GM19351 (cell line): ENCODE measurements at regions not wholly inside any gene's neighbourhood (a gene's known extent, or its start where the extent isn't known, plus 50 kb on each side); places are given as distances from the start of the nearest gene placed in this dataset.

ENCODE experiments used
- ATAC-seq: cut with Tn5 transposase; IDR thresholded peaks from one replicate; pipeline ENCODE4 v1.9.1; 2021; ENCODE audit warnings: mild to moderate bottlenecking, moderate library complexity; ENCODE audit not compliant: unreplicated experiment

GRCh38 chr1:57770772-57771171 lies 346.9 kb upstream of the DAB1 start:
- ATAC-seq = no peak

GRCh38 chr1:57770236-57770635 lies 346.4 kb upstream of the DAB1 start:
- ATAC-seq = no peak

GRCh38 chr1:57761628-57762027 lies 337.8 kb upstream of the DAB1 start:
- ATAC-seq = no peak

GRCh38 chr1:57752843-57753242 lies 329.0 kb upstream of the DAB1 start:
- ATAC-seq = no peak

- ATAC-seq = no peak
Measured at GRCh38 chr1:57748719-57749118, 324.9 kb upstream of the DAB1 start.

GRCh38 chr1:57747818-57748217 lies 324.0 kb upstream of the DAB1 start:
- no peak for ATAC-seq

GRCh38 chr1:57741521-57741920 lies 317.7 kb upstream of the DAB1 start:
- ATAC-seq = peak; percentile 98

DNA sequence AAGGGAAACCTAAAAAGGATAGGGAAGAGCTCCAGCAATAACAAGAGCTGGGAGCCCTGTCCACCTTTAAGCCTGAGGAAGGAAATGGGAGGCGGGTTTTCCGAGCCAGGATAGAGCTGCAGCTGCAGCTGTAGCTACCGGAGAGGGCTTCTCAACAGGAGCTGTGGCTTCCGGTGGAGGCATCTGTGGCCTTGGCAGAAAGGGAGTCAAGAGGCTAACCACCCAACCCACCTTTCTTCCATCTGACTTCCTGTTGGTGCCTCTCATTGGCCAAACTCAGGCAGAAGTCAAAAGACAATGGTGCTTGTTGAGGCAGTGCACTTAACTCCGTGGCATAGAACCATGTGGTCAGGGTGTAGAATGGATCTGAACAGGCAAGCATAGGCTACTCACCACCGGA lies 313.1 kb upstream of the DAB1 start:
- no peak for ATAC-seq

GRCh38 chr1:57729181-57729580 lies 305.3 kb upstream of the DAB1 start:
- ATAC-seq = no peak

GRCh38 chr1:57727121-57727520 lies 303.3 kb upstream of the DAB1 start:
- ATAC-seq = no peak

DNA sequence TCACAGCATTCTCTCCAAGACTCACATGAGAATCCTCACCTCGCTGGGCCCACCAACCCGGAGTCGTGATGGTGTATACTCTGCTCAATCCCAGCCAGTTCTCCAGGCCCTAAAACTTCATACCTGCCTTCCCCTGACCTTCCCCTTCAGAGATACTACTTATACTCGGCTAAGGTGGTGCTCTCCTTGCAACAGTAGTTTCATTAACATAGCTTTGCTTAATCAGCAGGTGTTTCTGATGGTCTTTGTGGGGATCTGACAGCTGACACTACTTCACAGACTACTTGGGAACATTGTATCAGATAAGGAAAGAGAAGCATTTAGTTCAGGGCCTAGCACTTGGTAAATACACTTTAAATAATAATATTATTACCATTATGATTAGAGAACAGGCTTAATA lies 301.5 kb upstream of the DAB1 start:
- no peak for ATAC-seq

DNA sequence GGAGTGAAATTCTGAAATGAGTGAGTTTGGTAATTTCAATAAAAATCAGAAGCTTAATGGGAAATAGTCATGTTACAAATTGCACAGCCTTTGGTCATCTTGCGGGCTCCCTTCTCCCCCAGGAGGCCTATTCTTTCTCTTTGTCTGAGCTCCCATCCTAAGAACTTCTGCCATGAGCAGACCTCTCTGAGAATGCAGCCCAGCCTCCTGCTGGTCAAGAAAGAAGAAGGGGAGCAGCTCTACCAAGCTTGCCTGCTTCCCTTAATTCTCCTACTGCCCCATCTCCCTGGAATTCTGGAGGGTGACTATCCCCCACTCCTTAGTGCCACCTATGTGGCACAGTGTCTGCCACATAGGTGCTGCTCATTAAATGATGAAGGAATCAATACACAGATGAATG lies 300.7 kb upstream of the DAB1 start:
- ATAC-seq = no peak

GRCh38 chr1:57722285-57722978 lies 298.6 kb upstream of the DAB1 start:
- no peak for ATAC-seq

DNA sequence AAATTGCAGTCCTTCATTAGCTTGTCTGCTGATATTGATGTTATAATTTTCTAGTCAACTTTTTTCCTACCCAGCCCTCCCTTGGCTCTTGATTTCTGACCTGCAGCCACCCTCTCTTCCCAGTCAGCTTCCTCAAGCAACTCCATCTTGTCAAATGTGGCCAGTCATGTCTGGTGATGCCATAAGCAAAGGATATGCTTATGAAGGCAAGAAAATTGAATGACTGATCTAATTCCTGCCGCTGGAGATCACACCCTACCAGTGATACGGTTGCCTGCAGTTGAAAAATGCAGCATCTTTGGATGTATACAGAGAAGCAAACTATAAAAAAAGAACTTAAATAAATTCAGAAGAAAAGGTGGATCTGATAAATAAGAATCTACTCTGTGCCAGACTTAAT lies 297.1 kb upstream of the DAB1 start:
- no peak for ATAC-seq

GRCh38 chr1:57719274-57719673 lies 295.4 kb upstream of the DAB1 start:
- no peak for ATAC-seq

DNA sequence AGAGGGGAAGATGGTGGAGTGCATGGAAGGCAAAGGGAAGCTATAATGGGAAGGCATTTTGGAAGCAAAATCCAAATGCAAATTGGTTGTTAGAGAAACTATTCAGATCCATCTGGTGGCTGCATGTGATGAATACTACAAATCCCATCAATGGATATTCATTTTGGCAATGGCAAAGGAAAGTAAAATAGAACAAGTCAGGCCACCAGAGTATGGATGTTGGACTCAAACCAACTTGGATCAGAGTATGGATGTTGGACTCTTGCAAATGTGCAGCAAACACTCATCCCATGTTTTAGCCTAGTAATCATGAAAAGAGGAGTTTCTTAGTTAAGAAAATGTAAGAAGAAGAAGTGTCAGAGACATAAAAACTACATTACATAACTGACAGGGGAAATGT lies 289.6 kb upstream of the DAB1 start:
- ATAC-seq = no peak

DNA sequence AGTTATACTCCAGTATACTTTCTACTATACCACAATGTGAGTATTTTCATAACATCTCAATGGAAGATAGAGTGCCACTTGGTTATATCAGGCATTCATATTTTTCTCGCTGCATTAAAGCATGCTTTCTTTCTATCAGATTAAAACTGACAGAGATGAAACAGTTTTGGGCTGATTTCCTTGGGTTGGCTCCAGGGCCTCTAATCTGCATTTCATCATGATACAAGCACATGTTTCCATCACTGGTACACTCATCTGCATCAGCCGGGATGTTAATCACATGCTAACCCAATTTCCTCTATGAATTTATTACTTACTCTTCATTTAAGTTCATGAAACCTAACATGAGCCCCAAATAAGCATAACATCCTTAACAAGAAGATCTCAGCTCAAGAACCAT lies 289.0 kb upstream of the DAB1 start:
- no peak for ATAC-seq

GRCh38 chr1:57711326-57711725 lies 287.5 kb upstream of the DAB1 start:
- ATAC-seq = no peak

GRCh38 chr1:57707631-57708030 lies 283.8 kb upstream of the DAB1 start:
- ATAC-seq = no peak

GRCh38 chr1:57704811-57705210 lies 281.0 kb upstream of the DAB1 start:
- no peak for ATAC-seq

GRCh38 chr1:57704231-57704630 lies 280.4 kb upstream of the DAB1 start:
- no peak for ATAC-seq

DNA sequence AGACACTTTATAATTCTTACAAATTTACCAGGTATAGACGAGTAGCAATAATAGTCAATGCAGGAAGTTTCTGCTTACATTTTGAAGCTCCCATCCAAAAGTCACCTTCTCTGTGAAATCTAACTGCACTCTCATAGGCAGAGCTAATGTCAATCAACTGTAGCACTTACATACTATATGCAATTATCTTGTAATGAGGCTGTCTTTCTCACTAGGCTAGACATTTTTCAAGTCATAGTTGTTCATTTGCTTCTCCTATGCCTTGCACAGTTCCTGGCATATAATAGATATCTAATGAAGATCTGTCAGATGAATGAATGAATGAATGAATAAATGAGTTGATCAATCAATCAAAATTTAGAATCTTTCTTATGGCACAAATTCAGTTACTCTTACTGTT lies 273.0 kb upstream of the DAB1 start:
- no peak for ATAC-seq

DNA sequence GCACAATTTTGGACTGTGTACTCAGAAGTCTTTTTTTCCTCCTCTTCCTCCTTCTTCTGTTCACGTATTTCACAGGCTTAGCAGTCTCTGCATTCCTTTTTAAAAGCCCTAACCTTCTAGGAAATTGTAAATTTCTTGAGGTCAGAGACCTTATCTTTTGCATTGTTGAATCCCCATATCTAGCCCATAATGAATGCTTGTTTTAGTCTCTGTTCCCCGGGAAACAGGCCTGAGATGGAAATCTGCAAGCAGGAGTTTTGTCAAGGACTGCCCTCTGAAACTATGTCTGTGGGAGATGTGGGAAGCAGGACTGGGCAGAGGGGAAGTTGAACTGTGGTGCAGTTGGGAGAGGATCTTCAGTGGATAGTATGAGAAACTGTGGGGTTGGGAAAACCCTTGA lies 272.2 kb upstream of the DAB1 start:
- no peak for ATAC-seq
